DND-41 (cell line): ENCODE measurements at regions not wholly inside any gene's neighbourhood (a gene's known extent, or its start where the extent isn't known, plus 50 kb on each side); places are given as distances from the start of the nearest gene placed in this dataset.
A peak's percentile ranks its signal among the peaks of the same experiment; 100 is the strongest.

Experiments used
- ATAC-seq: fragments of 200-7000 bp; cut with Tn5 transposase; 3 replicates; pipeline ENCODE4 v1.9.1; 2021; ENCODE audit warnings: low read depth; ENCODE audit not compliant: insufficient read depth
- DNase-seq: peaks from one replicate; pipeline ENCODE4 v3.0.0-alpha.2; 2020
- H2AFZ ChIP-seq: 2 replicates; pipeline ENCODE4 v1.6.0; 2012; ENCODE audit warnings: low read depth, low read length
- H3K27ac ChIP-seq: 2 replicates; pipeline ENCODE4 v1.5.1; 2012; ENCODE audit warnings: low read length, inconsistent platforms
- H3K27me3 ChIP-seq: fragments of 200-600 bp; sonication (generic); 2 replicates; pipeline ENCODE4 v1.6.0; 2012; ENCODE audit warnings: low read length, mild to moderate bottlenecking, inconsistent platforms; ENCODE audit not compliant: insufficient read depth, poor library complexity
- H3K36me3 ChIP-seq: 2 replicates; pipeline ENCODE4 v1.5.1; 2012; ENCODE audit warnings: low read length, inconsistent platforms; ENCODE audit not compliant: insufficient read depth
- H3K4me1 ChIP-seq: 2 replicates; pipeline ENCODE4 v1.5.1; 2012; ENCODE audit warnings: mild to moderate bottlenecking, low read length; ENCODE audit not compliant: insufficient read depth
- H3K4me2 ChIP-seq: 2 replicates; pipeline ENCODE4 v1.6.0; 2012; ENCODE audit warnings: mild to moderate bottlenecking, moderate library complexity, low read length, inconsistent platforms; ENCODE audit not compliant: insufficient read depth
- H3K4me3 ChIP-seq, 2 experiments: fragments of 200-600 bp in 1 of 2; shearing (Covaris generic) in 1 of 2; 2 replicates each; pipeline ENCODE4 v1.5.1; 2012 to 2016; ENCODE audit warnings: inconsistent platforms in 2 of 2, low read length in 2 of 2, mild to moderate bottlenecking in 2 of 2, low read depth in 1 of 2, moderate library complexity in 1 of 2
- H3K79me2 ChIP-seq: 2 replicates; pipeline ENCODE4 v1.6.0; 2012; ENCODE audit warnings: low read length, inconsistent platforms; ENCODE audit not compliant: insufficient read depth
- H3K9ac ChIP-seq: 2 replicates; pipeline ENCODE4 v1.6.0; 2012; ENCODE audit warnings: low read depth, mild to moderate bottlenecking, inconsistent platforms, low read length, moderate library complexity
- H3K9me3 ChIP-seq: 2 replicates; pipeline ENCODE4 v1.5.1; 2012; ENCODE audit warnings: low read length, moderate library complexity, mild to moderate bottlenecking, inconsistent platforms; ENCODE audit not compliant: insufficient read depth, severe bottlenecking
- H4K20me1 ChIP-seq: 2 replicates; pipeline ENCODE4 v1.6.0; 2012; ENCODE audit warnings: low read length; ENCODE audit not compliant: insufficient read depth
- EZH2 ChIP-seq: IDR thresholded peaks from 3 replicates; pipeline ENCODE4 v1.6.1; 2012; ENCODE audit warnings: borderline replicate concordance, low read depth, mild to moderate bottlenecking, moderate library complexity, low read length, inconsistent platforms; ENCODE audit not compliant: severe bottlenecking
- TF ChIP-seq, protein P1 (sequence below): IDR thresholded peaks from 2 replicates; pipeline ENCODE4 v1.5.1; 2012; ENCODE audit warnings: borderline replicate concordance, low read length, moderate library complexity, mild to moderate bottlenecking; ENCODE audit not compliant: poor library complexity, severe bottlenecking; ENCODE audit errors: extremely low read depth

DNA sequence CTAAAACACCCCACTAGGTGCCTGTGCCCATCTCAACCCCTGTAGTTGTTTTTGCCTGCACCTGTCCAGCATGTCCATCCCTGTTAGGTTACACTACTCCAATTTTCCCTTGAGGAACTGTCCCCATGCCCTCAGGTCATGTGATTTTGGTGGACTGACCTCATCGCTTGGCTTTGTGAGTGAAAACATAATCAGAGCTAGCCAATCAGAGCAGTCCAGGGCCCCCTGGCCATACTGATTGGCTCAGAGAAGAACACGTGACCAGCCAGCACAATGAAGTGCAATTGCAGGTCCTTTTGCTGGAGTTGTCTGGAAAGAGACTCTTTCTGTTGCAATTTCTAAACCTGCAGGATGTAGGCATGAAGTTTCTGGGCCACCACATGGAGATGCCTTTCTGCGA lies 303.3 kb upstream of the PROX1 start:
- Histone ChIP-seq H3K79me2 (no peaks in the 10 kb centered on the region), H3K27ac (no peak overlapping the region), H3K27me3 (no peaks in the 10 kb centered on the region), H2AFZ (no peak overlapping the region), H3K4me2 (no peak overlapping the region), H4K20me1 (no peaks in the 10 kb centered on the region), H3K4me3 (no peak overlapping the region), H3K9ac (no peak overlapping the region), H3K36me3 (no peaks in the 10 kb centered on the region), H3K9me3 (no peaks in the 10 kb centered on the region), H3K4me1 (peaks cover 9% of the 10 kb centered on the region)
- DNase-seq (no peak), ATAC-seq (no peak)
- no peak for TF ChIP-seq EZH2
- TF ChIP-seq, protein P1, sequence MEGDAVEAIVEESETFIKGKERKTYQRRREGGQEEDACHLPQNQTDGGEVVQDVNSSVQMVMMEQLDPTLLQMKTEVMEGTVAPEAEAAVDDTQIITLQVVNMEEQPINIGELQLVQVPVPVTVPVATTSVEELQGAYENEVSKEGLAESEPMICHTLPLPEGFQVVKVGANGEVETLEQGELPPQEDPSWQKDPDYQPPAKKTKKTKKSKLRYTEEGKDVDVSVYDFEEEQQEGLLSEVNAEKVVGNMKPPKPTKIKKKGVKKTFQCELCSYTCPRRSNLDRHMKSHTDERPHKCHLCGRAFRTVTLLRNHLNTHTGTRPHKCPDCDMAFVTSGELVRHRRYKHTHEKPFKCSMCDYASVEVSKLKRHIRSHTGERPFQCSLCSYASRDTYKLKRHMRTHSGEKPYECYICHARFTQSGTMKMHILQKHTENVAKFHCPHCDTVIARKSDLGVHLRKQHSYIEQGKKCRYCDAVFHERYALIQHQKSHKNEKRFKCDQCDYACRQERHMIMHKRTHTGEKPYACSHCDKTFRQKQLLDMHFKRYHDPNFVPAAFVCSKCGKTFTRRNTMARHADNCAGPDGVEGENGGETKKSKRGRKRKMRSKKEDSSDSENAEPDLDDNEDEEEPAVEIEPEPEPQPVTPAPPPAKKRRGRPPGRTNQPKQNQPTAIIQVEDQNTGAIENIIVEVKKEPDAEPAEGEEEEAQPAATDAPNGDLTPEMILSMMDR: no peak

DNA sequence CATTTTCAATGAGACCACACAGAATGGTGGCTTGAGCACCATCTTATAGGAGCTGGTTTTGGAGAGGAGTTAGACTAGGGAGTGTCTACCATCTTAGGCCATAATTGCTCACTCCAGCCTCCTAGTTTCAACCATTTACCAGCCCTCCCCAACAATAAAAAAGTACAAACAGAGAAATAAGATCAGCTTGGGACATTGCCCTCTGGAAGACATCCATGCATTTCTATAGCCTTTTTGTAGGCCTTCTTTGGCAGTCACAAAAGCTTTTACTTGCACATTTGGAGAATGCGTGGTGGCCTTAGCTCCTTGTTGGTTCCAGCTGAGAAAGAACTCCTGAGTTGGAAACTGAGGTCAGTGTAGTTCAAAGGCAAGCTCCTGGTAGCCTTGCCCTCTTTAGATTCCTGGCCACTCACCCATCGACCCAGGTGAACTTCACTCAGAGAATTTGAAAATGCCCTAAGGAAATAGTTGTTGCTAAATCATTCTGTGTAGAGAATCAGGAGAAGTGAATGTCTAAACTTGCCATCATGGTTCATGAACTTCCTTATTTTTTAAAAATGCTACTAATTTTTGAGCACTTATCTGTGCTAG lies 301.7 kb upstream of the PROX1 start:
- Histone ChIP-seq H3K9me3 (no peaks in the 10 kb centered on the region), H3K79me2 (no peaks in the 10 kb centered on the region), H3K4me2 (no peak overlapping the region), H3K4me3 (no peak overlapping the region), H3K9ac (no peak overlapping the region), H3K4me1 (peaks cover 9% of the 10 kb centered on the region), H2AFZ (no peak overlapping the region), H3K27ac (no peak overlapping the region), H3K36me3 (no peaks in the 10 kb centered on the region), H3K27me3 (no peaks in the 10 kb centered on the region), H4K20me1 (no peaks in the 10 kb centered on the region)
- DNase-seq (no peak), ATAC-seq (no peak)
- TF ChIP-seq EZH2: no peak
- TF ChIP-seq, protein P1: no peak

DNA sequence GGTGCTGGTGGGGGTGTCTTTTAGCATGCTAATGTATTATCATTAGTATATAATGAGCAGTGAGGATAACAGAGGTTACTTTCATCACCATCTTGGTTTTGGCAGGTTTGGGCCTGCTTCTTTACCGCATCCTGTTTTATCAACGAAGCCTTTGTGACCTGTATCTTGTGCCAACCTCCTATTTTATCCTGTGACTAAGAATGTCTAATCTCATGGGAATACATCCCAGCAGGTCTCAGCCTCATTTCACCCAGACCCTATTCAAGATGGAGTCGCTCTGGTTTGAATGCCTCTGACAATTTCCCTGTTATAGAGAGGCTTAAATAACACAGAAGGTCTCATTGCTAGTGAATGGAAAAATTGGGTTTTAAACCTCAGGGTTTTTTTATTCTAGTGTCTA lies 300.8 kb upstream of the PROX1 start:
- peak; percentile 45; the same call in 1 of the 3 replicates for ATAC-seq
- Histone ChIP-seq H3K36me3 (no peaks in the 10 kb centered on the region), H3K9me3 (no peaks in the 10 kb centered on the region), H3K9ac (no peak overlapping the region), H2AFZ (no peak overlapping the region), H3K4me2 (no peak overlapping the region), H3K27me3 (no peaks in the 10 kb centered on the region), H3K79me2 (no peaks in the 10 kb centered on the region), H4K20me1 (no peaks in the 10 kb centered on the region), H3K4me1 (peaks cover 9% of the 10 kb centered on the region), H3K27ac (no peak overlapping the region), H3K4me3 (no peak overlapping the region)
- DNase-seq: peak; percentile 8
- no peak for TF ChIP-seq EZH2
- TF ChIP-seq, protein P1: no peak
